Pons (tissue), 1 donor: ENCODE measurements at regions not wholly inside any gene's neighbourhood (a gene's known extent, or its start where the extent isn't known, plus 50 kb on each side); places are given as distances from the start of the nearest gene placed in this dataset.
"Not testable (repeated sequence)": the region's sequence is repeated elsewhere in the genome, so short reads cannot be mapped to it uniquely, and the experiment has no call there.

ENCODE experiments used
- DNase-seq: peaks from one replicate; pipeline ENCODE4 v3.0.0-alpha.2; 2016; ENCODE audit warnings: low spot score

DNA sequence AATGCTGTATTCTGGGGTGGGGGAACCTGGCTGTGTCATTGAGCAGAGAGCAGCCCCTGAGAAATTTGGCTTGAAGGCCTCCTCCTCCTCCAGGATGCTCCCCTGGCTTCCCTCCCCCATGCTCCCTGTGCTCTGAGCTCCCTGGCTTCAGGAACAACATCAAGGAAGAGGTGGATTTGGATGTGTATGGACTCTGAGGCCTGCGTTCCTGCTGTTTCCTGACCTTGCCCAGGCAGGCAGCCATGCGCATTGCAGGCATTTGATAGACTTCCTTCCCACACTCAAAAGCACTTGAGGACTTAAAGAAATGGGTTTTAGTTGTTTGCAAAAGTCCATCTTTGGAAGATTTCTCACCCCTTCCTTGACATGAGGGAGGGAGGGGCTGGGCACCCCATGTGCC lies 1317.1 kb downstream of the BRD1 start:
- no peak for DNase-seq

DNA sequence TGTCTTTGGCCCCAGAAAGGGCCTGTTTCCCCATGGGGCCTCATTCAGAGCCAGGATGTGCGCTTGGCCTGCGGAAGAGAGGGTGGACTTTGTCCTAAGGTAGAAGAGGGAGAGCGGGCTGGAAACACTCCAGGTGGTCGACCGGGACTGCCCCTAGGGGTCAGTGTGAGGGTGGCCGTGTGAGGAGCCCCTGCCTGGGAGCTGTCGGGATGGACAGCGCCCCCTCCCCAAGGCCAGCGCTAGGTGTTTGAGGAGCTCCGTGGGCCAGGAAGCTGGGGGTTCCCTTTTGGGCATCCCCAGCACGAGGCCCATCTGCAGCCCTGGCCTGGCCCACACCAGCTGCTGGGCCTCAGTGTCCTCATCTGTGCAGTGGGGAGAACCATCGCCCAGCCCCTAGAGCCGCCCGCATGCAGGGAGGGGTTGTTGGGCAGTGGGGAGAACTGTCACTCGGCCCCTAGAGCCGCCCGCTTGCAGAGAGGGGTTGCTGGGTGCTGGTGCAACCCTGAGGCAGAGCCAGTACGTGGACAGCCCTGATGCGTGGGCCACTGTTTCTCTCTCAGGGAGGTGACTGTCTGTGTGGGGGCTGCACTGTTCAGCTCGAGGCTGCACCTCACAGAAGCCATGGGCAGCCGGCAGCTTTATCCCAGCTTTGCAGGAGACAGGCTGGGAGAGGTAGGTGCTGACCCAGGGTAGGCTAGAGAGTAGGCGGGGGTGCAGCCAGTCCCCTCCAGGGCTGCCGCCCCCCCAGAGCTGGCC lies 1319.9 kb downstream of the BRD1 start:
- no peak for DNase-seq

DNA sequence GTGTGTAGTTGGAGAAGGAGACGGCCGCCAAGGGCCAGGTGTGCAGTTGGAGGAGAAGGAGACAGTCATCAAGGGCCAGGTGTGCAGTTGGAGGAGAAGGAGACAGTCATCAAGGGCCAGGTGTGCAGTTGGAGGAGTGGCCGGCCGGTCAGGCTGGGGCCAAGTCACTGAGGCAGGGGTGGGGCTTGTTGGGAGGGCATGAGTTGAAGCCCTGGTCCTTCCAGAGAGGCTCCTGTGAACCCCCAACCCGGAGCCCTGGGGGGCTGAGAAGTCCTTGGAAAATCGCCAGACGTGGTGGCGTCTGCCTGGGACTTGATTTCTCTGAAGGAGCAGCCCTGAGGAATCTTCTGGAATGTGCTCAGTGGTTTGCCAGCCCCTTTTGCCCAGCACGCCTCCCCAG lies 1320.5 kb downstream of the BRD1 start:
- DNase-seq: no peak

DNA sequence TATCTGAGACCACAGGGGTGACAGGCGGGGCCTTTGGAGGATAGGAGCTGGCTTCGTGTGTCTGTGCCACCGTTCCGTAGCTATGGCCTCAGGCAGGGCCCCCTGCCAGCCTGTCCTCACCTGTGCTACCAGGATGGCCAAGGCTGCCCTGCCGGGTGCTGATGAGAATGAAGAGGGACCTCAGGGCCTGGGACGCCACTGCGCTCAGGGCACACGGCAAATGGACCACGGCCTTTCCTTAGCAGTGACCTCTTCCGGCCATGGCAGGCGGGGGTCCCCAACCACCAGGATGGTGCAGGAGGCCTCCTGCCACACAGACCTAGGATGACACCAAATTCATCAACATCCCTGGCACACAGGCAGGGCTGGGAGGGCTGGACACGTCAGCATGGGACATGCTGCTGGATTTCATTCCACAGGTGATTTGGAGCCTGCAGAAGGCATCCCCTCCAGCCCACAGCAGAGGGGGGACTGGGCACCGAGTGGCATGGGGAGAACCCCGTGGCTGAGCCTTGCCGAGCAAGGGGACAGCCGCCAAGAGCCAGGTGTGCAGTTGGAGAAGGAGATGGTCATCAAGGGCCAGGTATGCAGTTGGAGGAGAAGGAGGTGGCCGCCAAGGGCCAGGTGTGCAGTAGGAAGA lies 1321.0 kb downstream of the BRD1 start:
- no peak for DNase-seq

DNA sequence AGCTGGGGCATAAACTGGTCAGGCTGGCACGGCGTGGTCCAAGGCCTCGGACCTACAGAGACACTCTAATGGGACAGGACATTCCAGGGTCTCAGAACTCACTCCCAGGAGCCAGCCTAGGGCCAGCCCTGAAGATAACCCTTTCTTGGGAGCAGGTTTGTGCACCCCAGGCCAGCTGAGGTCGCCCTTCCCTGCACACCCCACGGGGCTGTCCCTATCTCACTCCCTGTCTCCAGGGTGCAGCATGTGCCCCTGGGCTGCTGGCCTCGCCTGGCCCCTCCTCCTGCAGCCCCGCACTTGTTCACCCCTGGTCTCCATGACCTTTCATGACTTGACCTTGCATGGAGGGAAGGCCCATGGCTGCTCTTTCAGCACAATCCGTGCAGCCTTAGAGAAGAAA lies 1321.8 kb downstream of the BRD1 start:
- no peak for DNase-seq

DNA sequence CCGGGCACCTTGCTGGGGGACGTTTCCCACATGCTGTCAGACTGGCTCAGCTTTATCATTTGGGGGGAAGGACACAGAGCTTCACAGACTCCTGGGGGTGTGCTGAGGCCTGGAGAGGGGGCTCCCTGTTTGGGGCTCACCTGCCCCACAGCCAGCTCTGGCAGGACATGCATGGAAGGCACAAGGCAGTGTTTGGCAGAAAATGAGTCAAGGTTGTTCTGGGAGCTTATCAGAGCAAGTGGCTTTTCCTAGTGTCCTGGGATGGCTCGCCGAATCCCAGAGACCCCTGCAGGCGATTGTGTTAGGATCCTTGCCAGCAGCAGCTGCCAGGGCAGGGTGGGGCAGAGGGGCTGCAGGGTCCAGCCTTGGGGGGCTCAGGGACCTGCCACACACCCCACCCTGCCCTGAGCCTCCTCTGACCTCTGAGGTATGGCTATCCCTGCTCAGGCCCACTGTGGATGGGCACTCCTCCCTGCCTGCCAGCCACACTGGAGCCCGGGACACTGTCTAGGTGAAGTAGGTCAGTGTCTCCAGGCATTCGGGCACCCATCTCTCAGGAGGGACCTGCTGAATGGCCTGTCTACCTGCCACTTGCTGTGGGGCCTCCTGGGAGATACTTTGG lies 1323.0 kb downstream of the BRD1 start:
- no peak for DNase-seq

DNA sequence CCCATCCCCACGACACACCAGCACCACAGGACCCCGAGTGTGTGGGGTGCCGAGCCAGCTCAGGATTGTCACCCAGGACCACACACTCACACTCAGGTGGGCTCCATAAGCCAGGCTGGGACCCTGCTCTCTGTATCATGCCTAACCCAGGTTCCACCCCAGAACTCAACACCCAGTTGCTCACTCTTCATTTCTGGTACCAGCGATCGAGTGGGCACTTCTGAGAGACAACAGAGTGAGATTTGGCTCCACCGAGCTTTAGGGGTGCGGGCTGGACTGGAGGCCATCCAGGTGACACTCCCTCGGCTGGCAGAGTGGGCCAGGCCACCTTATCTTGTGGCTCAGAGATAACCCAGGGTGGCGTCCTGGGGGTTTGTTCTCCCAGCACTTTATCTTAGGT lies 1323.8 kb downstream of the BRD1 start:
- no peak for DNase-seq

DNA sequence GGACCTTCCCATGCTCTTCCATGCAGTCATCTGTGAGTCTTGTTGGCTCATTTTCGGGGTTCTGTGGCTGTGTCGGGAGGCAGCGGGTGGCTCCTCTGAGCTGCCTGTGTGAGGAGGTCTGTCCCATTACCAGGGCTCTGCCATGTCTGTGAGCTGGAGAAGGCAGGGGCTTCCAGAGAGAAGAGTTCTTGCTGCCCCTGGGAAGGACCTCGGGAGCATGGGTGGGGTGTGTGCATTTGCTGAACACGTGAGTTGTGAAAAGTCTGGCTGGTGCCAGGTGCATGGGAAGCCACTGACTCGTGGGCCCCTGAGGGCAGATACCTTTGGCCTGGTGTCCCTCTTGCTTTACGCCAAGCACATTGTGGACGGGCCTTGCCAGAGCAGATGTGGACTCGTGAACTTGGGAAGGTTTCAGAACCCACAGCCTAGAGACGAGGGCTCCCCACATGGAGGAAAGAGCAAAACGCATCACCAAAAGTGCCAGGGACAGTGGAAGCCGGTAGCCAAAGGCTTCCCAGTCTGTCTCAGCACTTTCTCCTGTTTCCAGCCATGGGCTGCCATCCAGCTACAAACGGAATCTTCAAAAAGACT lies 1324.5 kb downstream of the BRD1 start:
- no peak for DNase-seq

DNA sequence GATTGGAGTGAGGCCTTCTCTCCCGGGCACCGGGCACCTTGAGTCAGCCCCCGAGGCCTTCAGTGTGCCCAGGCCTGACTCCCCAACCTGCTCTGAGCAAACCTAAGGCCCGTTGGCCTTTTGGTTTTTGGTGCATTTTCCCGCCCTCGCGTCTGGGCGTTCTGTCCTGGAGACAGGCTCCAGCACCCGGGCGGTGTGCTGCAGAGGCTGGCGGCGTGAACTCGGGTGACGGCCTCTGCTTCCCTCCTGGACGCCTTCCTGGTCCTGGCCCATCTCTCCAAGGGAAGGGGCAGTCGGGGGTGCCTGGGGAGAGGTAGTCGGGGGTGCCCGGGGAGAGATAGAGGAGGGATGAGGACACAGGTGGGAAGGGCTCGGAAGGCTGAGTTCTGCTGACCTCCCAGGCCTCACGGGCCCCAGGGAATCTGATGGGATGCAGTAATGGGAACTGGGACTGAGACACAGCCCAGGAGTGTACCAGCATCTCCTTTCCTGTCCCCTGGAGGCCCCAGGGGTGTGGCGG lies 1326.4 kb downstream of the BRD1 start:
- DNase-seq: no peak

DNA sequence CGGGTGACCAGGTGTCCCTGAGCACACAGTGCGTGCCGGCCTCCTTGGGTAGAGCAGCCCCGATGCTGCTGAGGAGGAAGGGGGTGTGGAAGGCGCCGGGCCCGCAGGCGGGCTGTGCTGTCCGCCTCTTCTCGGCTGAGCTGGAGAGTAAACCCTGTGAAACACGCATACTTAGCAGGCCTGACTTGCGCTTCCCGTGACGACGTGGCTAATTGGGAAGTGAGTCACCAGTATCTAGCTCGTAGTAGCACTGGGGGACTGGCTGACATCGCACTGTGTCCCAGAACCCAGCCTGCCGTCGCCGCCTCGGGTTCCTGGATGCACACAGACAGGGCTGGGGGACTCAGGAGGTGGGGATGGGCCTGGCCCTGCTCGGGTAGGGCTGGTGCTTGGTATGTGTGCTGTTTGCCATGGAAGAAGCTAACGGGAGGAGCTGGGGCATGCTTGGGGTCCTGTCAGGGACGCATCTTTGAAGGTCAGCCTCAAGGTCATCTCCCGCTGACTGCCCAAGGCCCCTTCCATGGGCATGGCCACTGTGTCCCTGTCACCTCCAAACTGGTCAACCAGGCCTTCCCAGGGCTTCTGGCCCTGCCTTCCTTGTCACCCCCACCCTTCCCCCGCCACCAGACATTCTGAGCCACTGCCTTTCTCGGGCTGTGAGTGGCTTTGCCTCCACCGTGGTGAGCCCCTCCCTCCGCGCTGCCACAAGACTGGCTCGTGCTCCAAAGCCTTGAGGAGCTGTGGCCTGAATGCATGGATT lies 1327.0 kb downstream of the BRD1 start:
- DNase-seq: no peak

DNA sequence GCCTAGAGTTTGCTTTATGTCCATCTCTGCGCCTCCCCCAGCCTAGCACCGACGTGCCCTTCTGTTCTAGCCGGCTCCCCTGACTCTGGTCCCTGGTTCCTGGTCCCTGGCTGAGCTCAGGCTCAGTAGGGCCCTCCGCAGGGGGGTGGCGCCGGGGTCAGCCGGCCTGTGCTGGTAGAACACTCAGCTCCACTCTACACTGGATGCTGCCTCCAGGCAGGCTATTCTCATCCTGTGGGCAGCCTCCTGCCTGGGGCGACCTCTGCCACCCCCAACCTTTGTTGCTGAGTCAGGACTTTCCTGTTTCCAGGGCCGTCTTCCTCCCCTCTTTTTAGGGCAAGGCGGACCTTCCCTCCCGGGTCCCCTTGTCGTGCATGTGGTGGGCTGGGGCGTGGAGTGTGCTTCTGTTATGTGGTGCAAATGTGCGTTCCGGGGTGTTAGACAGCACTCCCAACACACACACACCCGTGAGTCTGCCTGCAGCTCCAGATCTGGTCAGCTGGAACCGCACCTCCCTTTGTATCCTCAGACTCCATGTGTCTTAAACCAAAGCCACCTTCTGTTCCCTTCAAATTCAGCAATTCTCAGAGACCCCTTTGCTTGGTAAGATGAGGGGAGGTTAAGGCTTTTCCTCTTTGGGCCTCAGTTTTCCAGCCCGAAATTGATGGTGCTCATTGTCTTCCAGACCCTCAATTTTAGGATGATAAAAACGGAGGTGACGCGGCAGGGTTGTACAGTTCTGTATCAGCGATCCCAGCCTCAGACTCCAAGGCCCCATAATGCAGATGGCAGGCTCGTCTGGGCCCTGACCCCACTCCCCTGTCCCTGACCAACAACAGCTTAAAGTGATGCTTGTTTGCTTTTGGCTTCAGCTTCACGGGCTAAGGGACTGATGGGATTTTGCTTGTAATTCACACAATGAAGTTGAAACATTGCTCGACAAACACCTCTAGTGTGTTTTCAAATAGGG lies 1327.9 kb downstream of the BRD1 start:
- no peak for DNase-seq

DNA sequence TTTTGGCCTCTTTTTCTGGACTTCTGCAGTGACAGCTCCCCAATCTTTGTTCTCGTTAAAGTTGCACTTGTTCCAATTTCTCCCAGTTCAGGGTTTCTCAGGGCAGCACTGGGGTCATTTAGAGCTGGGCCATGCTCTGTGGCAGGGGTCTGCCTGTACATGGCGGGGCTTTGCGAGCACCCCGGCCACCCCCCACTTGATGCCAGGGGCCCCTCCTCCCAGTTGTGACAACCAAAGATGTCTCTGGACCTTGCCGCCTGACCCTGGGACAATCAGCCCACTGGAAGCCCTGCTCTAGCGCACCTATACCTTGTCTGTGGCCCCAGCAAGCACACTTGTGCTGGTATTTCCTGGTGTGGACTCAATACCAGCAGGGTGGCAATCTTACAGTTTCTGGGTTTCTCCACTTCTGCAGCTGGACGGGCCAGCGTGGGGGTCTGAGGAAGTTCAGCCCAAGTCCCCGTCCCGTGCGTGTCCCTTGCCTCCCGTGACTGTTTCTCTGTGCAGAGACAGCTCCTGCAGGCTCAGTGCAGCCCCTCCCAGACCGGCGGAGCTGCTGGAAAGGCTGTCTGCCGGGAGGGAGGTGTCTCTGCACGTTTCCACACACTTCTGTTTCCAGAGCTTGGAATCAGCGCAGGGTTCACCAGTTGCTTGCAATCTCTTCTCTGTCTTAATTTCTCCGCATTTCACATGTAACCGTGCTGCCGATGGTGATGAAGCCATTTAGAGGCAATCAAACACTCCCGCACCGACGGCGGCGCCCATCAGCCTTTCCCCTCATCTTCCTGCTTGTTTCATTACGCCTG lies 1328.9 kb downstream of the BRD1 start:
- no peak for DNase-seq

DNA sequence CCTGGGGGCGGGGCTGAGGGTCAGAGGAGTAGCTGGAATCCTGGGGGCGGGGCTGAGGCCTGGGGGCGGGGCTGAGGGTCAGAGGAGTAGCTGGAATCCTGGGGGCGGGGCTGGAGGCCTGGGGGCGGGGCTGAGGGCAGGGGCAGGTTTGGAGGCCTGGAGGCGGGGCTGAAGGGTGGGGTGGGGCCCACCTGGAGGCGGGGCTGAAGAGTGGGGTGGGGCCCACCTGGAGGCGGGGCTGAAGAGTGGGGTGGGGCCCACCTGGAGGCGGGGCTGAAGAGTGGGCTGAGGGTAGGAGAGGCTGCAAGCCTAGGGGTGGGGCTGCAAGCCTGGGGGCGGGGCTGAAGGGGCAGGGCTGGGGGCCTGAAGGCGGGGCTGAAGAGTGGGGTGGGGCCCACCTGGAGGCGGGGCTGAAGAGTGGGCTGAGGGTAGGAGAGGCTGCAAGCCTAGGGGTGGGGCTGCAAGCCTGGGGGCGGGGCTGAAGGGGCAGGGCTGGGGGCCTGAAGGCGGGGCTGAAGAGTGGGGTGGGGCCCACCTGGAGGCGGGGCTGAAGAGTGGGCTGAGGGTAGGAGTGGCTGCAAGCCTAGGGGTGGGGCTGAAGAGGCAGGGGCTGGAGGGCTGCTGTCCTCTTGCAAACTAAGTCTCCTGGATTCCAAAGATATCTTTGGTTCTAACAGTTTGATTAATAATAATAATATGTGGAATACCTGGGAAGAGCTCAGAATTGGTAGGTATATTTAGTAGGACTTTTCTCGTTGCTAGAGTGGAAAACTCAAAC lies 1329.7 kb downstream of the BRD1 start:
- not testable (repeated sequence) for DNase-seq

DNA sequence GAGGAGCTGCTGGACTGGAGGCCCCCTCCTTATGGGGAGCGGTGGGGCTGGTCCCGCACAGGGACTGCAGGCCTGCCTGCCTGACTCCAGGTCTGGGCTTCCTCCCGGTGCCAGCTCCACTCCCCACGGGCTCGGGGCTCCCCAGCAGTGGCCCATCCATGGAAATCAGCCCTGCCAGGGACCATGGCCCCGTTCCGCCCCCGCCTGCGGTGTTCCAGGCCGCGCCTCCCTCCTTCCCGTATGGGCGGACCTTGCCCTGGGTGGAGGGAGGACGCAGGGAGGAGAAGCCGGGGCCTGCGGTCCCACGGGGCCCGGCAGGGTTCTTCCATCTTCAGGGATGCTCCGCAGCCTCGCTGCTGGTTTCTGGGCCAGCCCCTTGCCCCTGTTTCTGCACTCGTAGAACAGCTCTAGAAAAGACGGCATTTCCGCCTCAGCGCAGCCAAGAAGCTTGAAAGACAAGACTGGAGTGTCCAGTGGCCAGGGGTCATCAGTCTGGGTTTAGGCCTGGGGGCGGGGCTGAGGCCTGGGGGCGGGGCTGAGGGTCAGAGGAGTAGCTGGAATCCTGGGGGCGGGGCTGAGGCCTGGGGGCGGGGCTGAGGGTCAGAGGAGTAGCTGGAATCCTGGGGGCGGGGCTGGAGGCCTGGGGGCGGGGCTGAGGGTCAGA lies 1330.6 kb downstream of the BRD1 start:
- no peak for DNase-seq

DNA sequence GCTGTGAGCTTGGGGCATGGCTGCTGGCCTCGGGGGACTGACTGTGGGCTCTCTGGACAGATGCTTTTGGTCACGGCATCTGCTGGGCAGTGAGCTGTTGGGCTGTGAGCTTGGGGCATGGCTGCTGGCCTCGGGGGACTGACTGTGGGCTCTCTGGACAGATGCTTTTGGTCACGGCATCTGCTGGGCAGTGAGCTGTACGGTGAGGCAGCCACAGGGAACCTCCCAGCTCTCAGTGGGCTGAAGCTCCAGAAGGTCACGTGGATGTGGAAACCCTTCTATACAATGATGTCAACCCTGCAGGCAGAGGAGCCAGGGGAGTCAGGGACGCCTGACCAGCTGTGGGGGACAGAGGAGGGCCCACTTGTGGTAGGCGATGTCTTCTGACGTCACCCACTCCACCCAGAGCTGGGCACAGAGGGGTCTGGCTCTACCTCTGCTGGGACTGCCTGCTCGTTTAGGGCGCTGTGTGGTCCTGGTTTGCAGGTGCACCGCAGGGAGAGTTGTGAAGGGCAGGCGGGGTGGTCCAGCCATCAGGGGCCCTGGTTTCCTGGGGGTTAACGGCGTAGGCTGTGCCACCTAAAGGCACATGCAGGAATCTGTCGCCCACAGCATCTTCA lies 1331.3 kb downstream of the BRD1 start:
- DNase-seq: no peak

DNA sequence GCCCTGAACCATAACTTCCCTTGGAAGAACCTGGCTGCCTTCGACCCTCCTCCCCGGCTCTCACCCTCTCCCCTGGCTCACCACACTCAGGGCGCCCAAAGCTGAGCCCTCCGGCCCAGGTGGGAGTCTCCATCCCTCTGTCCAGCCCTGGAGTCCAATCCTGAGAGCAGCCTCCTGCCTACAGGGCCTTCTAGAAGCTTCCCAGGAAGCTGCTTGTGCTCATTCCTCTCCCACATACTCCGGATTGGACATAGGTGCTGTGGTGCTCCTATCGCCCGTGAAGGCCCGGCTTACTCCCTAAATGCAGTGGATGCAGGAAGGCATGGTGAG lies 1332.0 kb downstream of the BRD1 start:
- no peak for DNase-seq

DNA sequence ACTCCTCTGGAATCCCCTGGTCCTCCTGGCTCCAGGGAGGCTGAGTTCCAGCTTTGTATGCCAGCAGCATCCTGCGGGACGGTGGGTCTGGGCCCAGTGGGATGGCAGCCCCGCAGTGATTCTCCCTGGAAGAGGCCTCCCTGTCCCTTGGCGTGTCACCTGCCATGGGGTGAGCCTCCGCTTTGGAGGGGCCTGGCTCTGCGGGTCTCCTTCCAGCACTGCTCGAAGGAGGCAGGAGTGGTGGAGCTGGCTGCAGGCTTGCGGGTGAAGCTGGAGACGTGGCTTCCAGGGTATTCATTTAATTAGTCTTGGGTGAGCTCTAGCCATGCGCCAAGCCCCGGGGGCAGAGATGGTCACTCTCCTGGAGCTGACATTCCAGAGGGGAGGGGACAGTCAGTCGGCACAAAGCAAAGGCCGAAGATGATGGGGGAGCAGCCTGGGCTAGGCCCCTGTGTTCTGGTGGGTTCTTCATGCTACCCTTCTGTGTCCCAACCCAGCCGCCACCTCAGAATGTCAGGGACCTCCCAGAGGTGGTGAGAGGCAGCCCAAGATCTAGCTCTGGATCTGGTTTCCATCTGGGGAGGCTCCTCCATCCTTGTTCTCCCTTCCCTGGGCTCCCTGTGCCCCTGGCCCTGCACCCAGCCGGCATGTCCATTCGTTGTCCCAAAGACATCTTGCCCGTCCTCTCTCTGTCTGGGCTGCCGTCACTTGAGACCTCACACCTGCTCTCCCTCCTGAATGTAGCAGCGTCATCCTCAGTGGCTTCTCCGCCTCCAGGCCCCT lies 1332.5 kb downstream of the BRD1 start:
- DNase-seq: no peak
